HepG2 (cell line): ENCODE measurements at regions not wholly inside any gene's neighbourhood (a gene's known extent, or its start where the extent isn't known, plus 50 kb on each side); places are given as distances from the start of the nearest gene placed in this dataset.

Experiments used
- BORCS8-MEF2B ChIP-seq: sonication (generic); formaldehyde crosslinking; IDR thresholded peaks from 2 replicates; pipeline ENCODE4 v1.8.0; 2022; ENCODE audit warnings: mild to moderate bottlenecking, missing genetic modification reagents
- CTCF ChIP-seq: sonication (generic); formaldehyde crosslinking; IDR thresholded peaks from 2 replicates; pipeline ENCODE4 v1.5.0; 2020; ENCODE audit warnings: mild to moderate bottlenecking, missing genetic modification reagents, moderate library complexity
- FOXA1 ChIP-seq, 2 experiments: fragments of 450-650 bp in 1 of 2; sonication (generic) in 1 of 2; formaldehyde crosslinking in 1 of 2; IDR thresholded peaks; 2 replicates each; pipeline versions ENCODE4 v1.4.0 to v1.6.1; 2016 to 2020; ENCODE audit warnings: missing genetic modification reagents in 1 of 2
- HDAC6 ChIP-seq: fragments of 200-600 bp; sonication (generic); IDR thresholded peaks from 2 replicates; pipeline ENCODE4 v1.7.0; 2017; ENCODE audit warnings: mild to moderate bottlenecking, antibody characterized with exemption, low read length, low read depth
- MAX ChIP-seq: IDR thresholded peaks from 2 replicates; pipeline ENCODE4 v1.6.1; 2012; ENCODE audit warnings: inconsistent platforms
- NCOA1 ChIP-seq: sonication (generic); formaldehyde crosslinking; IDR thresholded peaks from 2 replicates; pipeline ENCODE4 v1.9.0; 2021; ENCODE audit warnings: missing genetic modification reagents
- SMC3 ChIP-seq: IDR thresholded peaks from 2 replicates; pipeline ENCODE4 v1.6.1; 2011; ENCODE audit warnings: low read length, improper control_type of control experiment
- ZNF354B ChIP-seq: sonication (generic); formaldehyde crosslinking; IDR thresholded peaks from 2 replicates; pipeline ENCODE4 v1.8.0; 2022; ENCODE audit warnings: mild to moderate bottlenecking, missing genetic modification reagents
- ZSCAN29 ChIP-seq: sonication (generic); formaldehyde crosslinking; conservative IDR thresholded peaks from 2 replicates; pipeline ENCODE4 v1.4.0; 2020; ENCODE audit warnings: mild to moderate bottlenecking, missing genetic modification reagents
- TF ChIP-seq, protein P1 (sequence below): sonication (generic); formaldehyde crosslinking; IDR thresholded peaks from 2 replicates; pipeline ENCODE4 v1.8.1; 2023; ENCODE audit warnings: mild to moderate bottlenecking, missing genetic modification reagents, borderline replicate concordance
- TF ChIP-seq, protein P2 (sequence below), 2 experiments: IDR thresholded peaks; 2 replicates each; pipeline ENCODE4 v1.6.1; 2011 to 2012; ENCODE audit warnings: low read length in 2 of 2, borderline replicate concordance in 1 of 2, low read depth in 1 of 2, mild to moderate bottlenecking in 1 of 2, moderate library complexity in 1 of 2
- TF ChIP-seq, protein P3 (sequence below), 2 experiments: sonication (generic) in 1 of 2; formaldehyde crosslinking in 1 of 2; IDR thresholded peaks; 2 replicates each; pipeline versions ENCODE4 v1.4.0 to v1.6.1; 2018 to 2020; ENCODE audit warnings: missing genetic modification reagents in 2 of 2, borderline replicate concordance in 1 of 2, low read depth in 1 of 2, mild to moderate bottlenecking in 1 of 2, missing biosample characterization in 1 of 2

- TF ChIP-seq FOXA1 (IDR thresholded peaks at IDR 0.05) (no peak), FOXA1 (CRISPR knock-in tag; IDR thresholded peaks at IDR 0.05) (no peak), ZNF354B (CRISPR knock-in tag) (no peak), BORCS8-MEF2B (CRISPR knock-in tag) (no peak), CTCF (no peak), MAX (no peak), SMC3 (no peak), ZSCAN29 (no peak), HDAC6 (no peak), NCOA1 (no peak)
- TF ChIP-seq, protein P1, sequence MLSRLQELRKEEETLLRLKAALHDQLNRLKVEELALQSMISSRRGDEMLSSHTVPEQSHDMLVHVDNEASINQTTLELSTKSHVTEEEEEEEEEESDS (CRISPR knock-in tag), result no peak
- TF ChIP-seq, protein P2, sequence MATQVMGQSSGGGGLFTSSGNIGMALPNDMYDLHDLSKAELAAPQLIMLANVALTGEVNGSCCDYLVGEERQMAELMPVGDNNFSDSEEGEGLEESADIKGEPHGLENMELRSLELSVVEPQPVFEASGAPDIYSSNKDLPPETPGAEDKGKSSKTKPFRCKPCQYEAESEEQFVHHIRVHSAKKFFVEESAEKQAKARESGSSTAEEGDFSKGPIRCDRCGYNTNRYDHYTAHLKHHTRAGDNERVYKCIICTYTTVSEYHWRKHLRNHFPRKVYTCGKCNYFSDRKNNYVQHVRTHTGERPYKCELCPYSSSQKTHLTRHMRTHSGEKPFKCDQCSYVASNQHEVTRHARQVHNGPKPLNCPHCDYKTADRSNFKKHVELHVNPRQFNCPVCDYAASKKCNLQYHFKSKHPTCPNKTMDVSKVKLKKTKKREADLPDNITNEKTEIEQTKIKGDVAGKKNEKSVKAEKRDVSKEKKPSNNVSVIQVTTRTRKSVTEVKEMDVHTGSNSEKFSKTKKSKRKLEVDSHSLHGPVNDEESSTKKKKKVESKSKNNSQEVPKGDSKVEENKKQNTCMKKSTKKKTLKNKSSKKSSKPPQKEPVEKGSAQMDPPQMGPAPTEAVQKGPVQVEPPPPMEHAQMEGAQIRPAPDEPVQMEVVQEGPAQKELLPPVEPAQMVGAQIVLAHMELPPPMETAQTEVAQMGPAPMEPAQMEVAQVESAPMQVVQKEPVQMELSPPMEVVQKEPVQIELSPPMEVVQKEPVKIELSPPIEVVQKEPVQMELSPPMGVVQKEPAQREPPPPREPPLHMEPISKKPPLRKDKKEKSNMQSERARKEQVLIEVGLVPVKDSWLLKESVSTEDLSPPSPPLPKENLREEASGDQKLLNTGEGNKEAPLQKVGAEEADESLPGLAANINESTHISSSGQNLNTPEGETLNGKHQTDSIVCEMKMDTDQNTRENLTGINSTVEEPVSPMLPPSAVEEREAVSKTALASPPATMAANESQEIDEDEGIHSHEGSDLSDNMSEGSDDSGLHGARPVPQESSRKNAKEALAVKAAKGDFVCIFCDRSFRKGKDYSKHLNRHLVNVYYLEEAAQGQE (IDR thresholded peaks at IDR 0.05; ENCODE audit: borderline replicate concordance in 1 of 2, low read depth in 1 of 2, low read length in 2 of 2), result no peak
- TF ChIP-seq, protein P3, sequence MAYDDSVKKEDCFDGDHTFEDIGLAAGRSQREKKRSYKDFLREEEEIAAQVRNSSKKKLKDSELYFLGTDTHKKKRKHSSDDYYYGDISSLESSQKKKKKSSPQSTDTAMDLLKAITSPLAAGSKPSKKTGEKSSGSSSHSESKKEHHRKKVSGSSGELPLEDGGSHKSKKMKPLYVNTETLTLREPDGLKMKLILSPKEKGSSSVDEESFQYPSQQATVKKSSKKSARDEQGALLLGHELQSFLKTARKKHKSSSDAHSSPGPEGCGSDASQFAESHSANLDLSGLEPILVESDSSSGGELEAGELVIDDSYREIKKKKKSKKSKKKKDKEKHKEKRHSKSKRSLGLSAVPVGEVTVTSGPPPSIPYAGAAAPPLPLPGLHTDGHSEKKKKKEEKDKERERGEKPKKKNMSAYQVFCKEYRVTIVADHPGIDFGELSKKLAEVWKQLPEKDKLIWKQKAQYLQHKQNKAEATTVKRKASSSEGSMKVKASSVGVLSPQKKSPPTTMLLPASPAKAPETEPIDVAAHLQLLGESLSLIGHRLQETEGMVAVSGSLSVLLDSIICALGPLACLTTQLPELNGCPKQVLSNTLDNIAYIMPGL (CRISPR knock-in tag; IDR thresholded peaks at IDR 0.05; ENCODE audit: borderline replicate concordance in 1 of 2, low read depth in 1 of 2), result no peak
These were observed 141.7 kb upstream of the ITGB1 start for GRCh38 chr10:33099748-33100147.
